Calu3 (cell line): ENCODE measurements at regions not wholly inside any gene's neighbourhood (a gene's known extent, or its start where the extent isn't known, plus 50 kb on each side); places are given as distances from the start of the nearest gene placed in this dataset.

Experiments used
- BruUV-seq: library from RNA; stranded (reverse); fragments of 400-500 nt; replicated peaks from 2 replicates; lab custom pipeline; 2021; lab: Mats Ljungman, UMichigan
- CTCF ChIA-PET: fragments of 300-600 bp; sonication (Branson Sonifier 250); formaldehyde crosslinking; loops from one replicate; lab custom pipeline; 2022; ENCODE audit warnings: antibody characterized with exemption; lab: Charles Lee
- DNase-seq: peaks from one replicate; pipeline ENCODE4 v3.0.0; 2022
- H3K27ac Mint-ChIP-seq: one replicate; pipeline ENCODE4 v1.8.0; 2022; ENCODE audit warnings: mixed read lengths; ENCODE audit not compliant: unreplicated experiment
- H3K27me3 Mint-ChIP-seq: one replicate; pipeline ENCODE4 v1.8.0; 2022; ENCODE audit warnings: mixed read lengths; ENCODE audit not compliant: unreplicated experiment
- H3K36me3 Mint-ChIP-seq: one replicate; pipeline ENCODE4 v1.8.0; 2022; ENCODE audit warnings: mild to moderate bottlenecking, moderate library complexity, mixed read lengths; ENCODE audit not compliant: insufficient read depth, unreplicated experiment
- H3K4me1 Mint-ChIP-seq: one replicate; pipeline ENCODE4 v1.8.0; 2022; ENCODE audit warnings: mild to moderate bottlenecking, low read depth, mixed read lengths; ENCODE audit not compliant: unreplicated experiment
- H3K4me3 Mint-ChIP-seq: one replicate; pipeline ENCODE4 v1.8.0; 2022; ENCODE audit warnings: mild to moderate bottlenecking, low read depth, moderate library complexity, mixed read lengths; ENCODE audit not compliant: unreplicated experiment
- H3K9me3 Mint-ChIP-seq: one replicate; pipeline ENCODE4 v1.8.0; 2022; ENCODE audit warnings: low read depth, mixed read lengths; ENCODE audit not compliant: unreplicated experiment
- CTCF ChIP-seq: fragments of 200-600 bp; IDR thresholded peaks from one replicate; pipeline ENCODE4 v1.8.0; 2022; ENCODE audit warnings: antibody characterized with exemption; ENCODE audit not compliant: unreplicated experiment
- intact Hi-C: fragments of 100-400 bp; cut with micrococcal nuclease; formaldehyde crosslinking; loops from one replicate; pipeline ENCODE4 v1.10.0; 2022; ENCODE audit not compliant: unreplicated experiment

DNA sequence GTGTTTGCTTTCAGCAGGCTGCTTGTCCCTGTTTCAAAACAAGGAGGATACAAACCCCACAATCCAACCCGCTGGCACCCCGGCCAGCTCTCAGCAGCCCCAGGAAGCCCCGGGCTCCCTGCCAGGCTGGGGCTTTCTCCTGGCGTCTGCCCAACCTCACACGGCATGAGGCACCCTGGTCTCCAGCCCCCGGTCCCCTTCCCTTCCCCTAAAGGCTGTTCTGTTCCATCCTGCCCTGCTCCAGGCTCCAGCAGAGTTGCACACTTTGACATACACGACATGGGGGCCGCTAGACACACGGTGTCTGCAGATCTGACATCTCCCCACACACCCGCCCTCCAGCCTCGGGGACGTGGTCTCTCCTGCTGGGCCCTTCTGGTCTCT lies 107.7 kb upstream of the ADRA2C start:
- intact Hi-C loops: no loop called here
- no peaks in the 10 kb centered on the region for H3K4me1 Mint-ChIP-seq
- TF ChIP-seq CTCF: no peak
- CTCF ChIA-PET: interaction anchor here (0.6 kb wide), 1 partner anchor 26 kb away, joined by 3 read pairs; no protein-coding TSS in a partner anchor
- BruUV-seq: no TSS peak
- no peak overlapping the region for H3K4me3 Mint-ChIP-seq
- DNase-seq: no peak
- no peaks in the 10 kb centered on the region for H3K9me3 Mint-ChIP-seq
- no peaks in the 10 kb centered on the region for H3K27me3 Mint-ChIP-seq
- H3K27ac Mint-ChIP-seq: no peak overlapping the region
- no peaks in the 10 kb centered on the region for H3K36me3 Mint-ChIP-seq

DNA sequence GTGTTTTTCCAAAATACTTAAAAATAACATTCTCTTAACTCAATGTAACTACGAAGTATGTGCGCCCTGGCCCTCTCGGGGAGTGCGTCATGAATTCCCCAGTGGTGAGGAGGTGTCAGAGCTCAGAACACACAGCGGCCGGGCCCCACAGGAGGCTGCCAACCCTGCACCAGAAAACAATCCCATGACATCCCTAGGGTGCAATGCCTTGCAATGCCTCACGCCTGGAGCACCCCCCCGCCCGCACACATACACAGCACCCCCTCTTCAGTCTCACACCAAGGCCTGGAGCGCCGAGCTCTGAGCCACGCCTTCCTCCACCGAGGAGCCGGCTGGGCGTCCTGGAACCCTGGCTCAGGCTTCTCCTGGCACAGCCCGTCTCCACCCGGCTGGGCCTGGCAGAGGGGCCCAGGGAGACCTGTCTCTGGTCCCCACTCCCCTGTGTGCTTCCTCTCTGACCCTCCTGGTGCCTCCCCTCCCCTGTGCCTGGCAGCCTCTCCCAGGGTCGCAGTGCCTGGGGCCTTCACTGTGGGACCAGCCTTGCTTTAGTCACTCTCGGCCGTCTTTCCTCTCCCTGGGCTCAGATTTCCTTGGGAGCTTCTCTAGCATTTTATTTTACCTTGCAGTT lies 108.2 kb upstream of the ADRA2C start:
- no TSS peak for BruUV-seq
- Mint-ChIP-seq H3K27me3 (no peaks in the 10 kb centered on the region), H3K4me3 (no peak overlapping the region), H3K4me1 (no peaks in the 10 kb centered on the region), H3K36me3 (no peaks in the 10 kb centered on the region), H3K9me3 (no peaks in the 10 kb centered on the region), H3K27ac (no peak overlapping the region)
- intact Hi-C loops: no loop called here
- no peak for DNase-seq
- TF ChIP-seq CTCF: no peak
- CTCF ChIA-PET: interaction anchor here (0.6 kb wide), 1 partner anchor 27 kb away, joined by 3 read pairs; no protein-coding TSS in a partner anchor

DNA sequence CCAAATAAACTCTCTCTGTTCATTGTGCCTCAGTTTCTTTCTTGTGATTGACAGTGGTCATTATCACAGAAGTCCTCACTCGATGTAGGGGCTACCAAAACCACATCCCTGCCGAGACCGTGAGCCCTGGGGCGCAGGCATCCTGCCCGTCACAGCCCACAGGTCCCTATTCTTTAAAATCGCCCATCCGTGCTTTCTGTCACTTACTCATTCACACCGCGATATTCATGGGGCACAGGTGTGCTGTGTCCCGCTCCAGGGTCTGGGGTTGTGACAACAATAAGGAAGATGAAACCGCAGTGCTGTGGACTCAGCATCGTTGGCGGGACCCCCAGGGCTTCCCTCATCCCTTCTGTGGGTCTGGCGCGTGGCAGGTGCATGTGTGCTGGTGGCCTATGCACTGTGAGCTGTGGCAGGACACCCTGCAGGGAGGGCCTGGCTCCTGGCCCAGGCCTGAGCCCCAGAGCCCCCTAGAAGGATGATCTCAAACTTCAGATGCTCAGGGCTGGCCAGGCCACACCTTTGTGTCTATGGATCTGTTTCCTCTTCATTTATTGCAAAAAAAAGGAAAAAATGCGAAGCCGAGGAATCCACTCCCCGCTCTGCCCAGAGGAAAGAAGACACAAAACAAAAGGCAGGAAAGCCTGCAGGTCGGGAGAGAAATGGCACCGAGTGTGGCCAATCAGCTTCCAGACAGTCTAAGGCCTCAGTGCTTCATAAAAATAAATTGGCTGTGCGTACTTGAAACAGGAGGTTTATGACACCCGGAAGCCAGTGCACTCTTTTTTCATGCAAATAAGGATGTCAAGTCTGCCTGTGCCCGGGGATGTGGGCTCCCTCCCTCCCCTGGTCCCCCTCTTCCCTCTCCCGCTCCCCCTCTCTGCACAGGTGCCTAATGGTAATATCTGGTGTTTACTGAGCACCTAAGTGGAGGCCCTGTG lies 109.5 kb upstream of the ADRA2C start:
- Mint-ChIP-seq H3K36me3 (no peaks in the 10 kb centered on the region), H3K4me3 (no peak overlapping the region), H3K27me3 (no peaks in the 10 kb centered on the region), H3K4me1 (peaks cover 3% of the 10 kb centered on the region), H3K9me3 (no peaks in the 10 kb centered on the region), H3K27ac (no peak overlapping the region)
- BruUV-seq: no TSS peak
- DNase-seq: no peak
- intact Hi-C loops: no loop called here
- CTCF ChIA-PET: no interaction called here
- TF ChIP-seq CTCF: no peak

GRCh38 chr4:3655963-3656362 lies 110.2 kb upstream of the ADRA2C start:
- Mint-ChIP-seq H3K36me3 (no peaks in the 10 kb centered on the region), H3K9me3 (no peaks in the 10 kb centered on the region), H3K27me3 (no peaks in the 10 kb centered on the region), H3K27ac (no peak overlapping the region), H3K4me1 (peaks cover 8% of the 10 kb centered on the region), H3K4me3 (no peak overlapping the region)
- DNase-seq: no peak
- TF ChIP-seq CTCF: no peak
- CTCF ChIA-PET: no interaction called here
- BruUV-seq: no TSS peak
- intact Hi-C loops: no loop called here
